Pancreas (tissue), 10 donors: ENCODE measurements at regions not wholly inside any gene's neighbourhood (a gene's known extent, or its start where the extent isn't known, plus 50 kb on each side); places are given as distances from the start of the nearest gene placed in this dataset.

Experiments used
- ATAC-seq, 4 donors: fragments of 200-7000 bp; cut with Tn5 transposase; one replicate each; pipeline versions ENCODE4 v1.8.0 to v1.9.1; 2020; ENCODE audit warnings: mild to moderate bottlenecking in 4 of 4, moderate library complexity in 4 of 4
- DNase-seq, 6 donors: peaks; one replicate each; pipeline ENCODE4 v3.0.0-alpha.2; 2020
- FAIRE-seq: peaks from 2 replicates; lab custom pipeline; 2012; peaks lifted over from hg19 to GRCh38; lab: Jason Lieb, UNC
- H3K27ac ChIP-seq, 4 donors: fragments of 200-600 bp; sonication (generic); 1 replicate in 3 of 4; 2 replicates in 1 of 4; pipeline versions ENCODE4 v1.5.0 to v1.8.0; 2020
- H3K27me3 ChIP-seq, 4 donors: fragments of 200-600 bp; one replicate each; pipeline ENCODE4 v1.8.0; 2021
- H3K36me3 ChIP-seq, 3 donors: fragments of 200-600 bp; sonication (generic) in 1 of 3; one replicate each; pipeline versions ENCODE4 v1.5.0 to v1.8.0; 2020 to 2021
- H3K4me1 ChIP-seq, 3 donors: fragments of 200-600 bp; one replicate each; pipeline ENCODE4 v1.8.0; 2021
- H3K4me3 ChIP-seq, 4 donors: fragments of 200-600 bp; sonication (generic) in 2 of 4; one replicate each; pipeline versions ENCODE4 v1.5.0 to v1.8.0; 2020 to 2021
- H3K9me3 ChIP-seq, 4 donors: fragments of 200-600 bp; one replicate each; pipeline ENCODE4 v1.8.0; 2021
- CTCF ChIP-seq, 4 donors: fragments of 200-600 bp; sonication (generic) in 3 of 4; IDR thresholded peaks; one replicate each; pipeline versions ENCODE4 v1.5.0 to v1.8.0; 2021; ENCODE audit warnings: antibody characterized with exemption in 4 of 4
- WGBS, 2 donors: extraction: QIAGEN DNeasy Blood & Tissue Kit; methylation state at CpG; one replicate each; pipeline ENCODE4 v1.1.7; 2013; 5-methylcytosine and 5-hydroxymethylcytosine counted together
- intact Hi-C, 3 donors: fragments of 100-400 bp; cut with DNase I; formaldehyde crosslinking; loops; one replicate each; pipeline versions ENCODE4 v1.11.1 to v1.14.2; 2022
- donor health status: healthy with polysubstance abuse.
- donor health status: DM: no; HTN: no; CAD: no; lungs with moderate emphysema.
- donor health status: DM: no; HTN: no; CAD: no.
- donor health status: control.
- donor health status: control.
- donor health status: Bipolar disorder and iron deficiency.
- donor health status: DM: yes; HTN: yes; CAD: no.
- donor health status: DM: no; HTN: no; CAD: no.
- donor health status: DM: no; HTN: no; CAD: no.
- donor health status: DM: yes; HTN: yes; CAD: no.

GRCh38 chr18:75141734-75142133 is 67.2 kb downstream of the PTGR3 start:
- no peak for TF ChIP-seq CTCF (IDR thresholded peaks at IDR 0.05)
- Histone ChIP-seq H3K27ac (no peak overlapping the region), H3K36me3 (no peaks in the 10 kb centered on the region), H3K9me3 (no peaks in the 10 kb centered on the region), H3K4me1 (no peaks in the 10 kb centered on the region), H3K4me3 (no peak overlapping the region), H3K27me3 (no peaks in the 10 kb centered on the region)
- no peak for ATAC-seq
- WGBS, 2 donors, result 89 to 92% methylated on average over 13 of the region's 13 CpGs
- no peak for DNase-seq
- no peak for FAIRE-seq
- intact Hi-C loops, result no loop called here

GRCh38 chr18:75141166-75141565 is 67.8 kb downstream of the PTGR3 start:
- no peak overlapping the region for H3K27ac ChIP-seq
- FAIRE-seq (no peak), ATAC-seq (no peak), DNase-seq (no peak)
- no peaks in the 10 kb centered on the region for H3K27me3 ChIP-seq
- intact Hi-C loops, result no loop called here
- H3K4me1 ChIP-seq, result no peaks in the 10 kb centered on the region
- H3K4me3 ChIP-seq, result no peak overlapping the region
- H3K36me3 ChIP-seq, result no peaks in the 10 kb centered on the region
- H3K9me3 ChIP-seq, result no peaks in the 10 kb centered on the region
- 77 to 87% methylated on average over 5 of the region's 5 CpGs for WGBS, 2 donors
- TF ChIP-seq CTCF (IDR thresholded peaks at IDR 0.05), result no peak

GRCh38 chr18:75140296-75140695 is 68.6 kb downstream of the PTGR3 start:
- 56 to 72% methylated on average over 5 of the region's 5 CpGs for WGBS, 2 donors
- ATAC-seq, result no peak
- Histone ChIP-seq H3K27ac (no peak overlapping the region), H3K4me3 (no peak overlapping the region), H3K9me3 (no peaks in the 10 kb centered on the region), H3K27me3 (no peaks in the 10 kb centered on the region), H3K4me1 (no peaks in the 10 kb centered on the region), H3K36me3 (no peaks in the 10 kb centered on the region)
- intact Hi-C loops, result no loop called here
- FAIRE-seq, result no peak
- peak in 1 of 6 donors; percentile 16 for DNase-seq
- no peak for TF ChIP-seq CTCF (IDR thresholded peaks at IDR 0.05)

- 73 to 80% methylated on average over 18 of the region's 18 CpGs for WGBS, 2 donors
- peak in 1 of 6 donors; percentile 39 for DNase-seq
- no peak for FAIRE-seq
Observed at GRCh38 chr18:75139226-75139911, 69.6 kb downstream of the PTGR3 start.

More at GRCh38 chr18:75139226-75139911, 69.6 kb downstream of the PTGR3 start:
- intact Hi-C loops, result no loop called here
- no peak for TF ChIP-seq CTCF (IDR thresholded peaks at IDR 0.05)
- Histone ChIP-seq H3K27ac (no peak overlapping the region), H3K36me3 (no peaks in the 10 kb centered on the region), H3K27me3 (no peaks in the 10 kb centered on the region), H3K4me1 (no peaks in the 10 kb centered on the region), H3K4me3 (no peak overlapping the region), H3K9me3 (no peaks in the 10 kb centered on the region)
- ATAC-seq, result no peak
